Stimulated activated CD8-positive, alpha-beta memory T cell treated with anti-CD3 and anti-CD28 coated beads, Interleukin-7, amount 100 ng/mL, for 1 hour (primary cell): ENCODE measurements at regions not wholly inside any gene's neighbourhood (a gene's known extent, or its start where the extent isn't known, plus 50 kb on each side); places are given as distances from the start of the nearest gene placed in this dataset.
"Not testable (repeated sequence)": the region's sequence is repeated elsewhere in the genome, so short reads cannot be mapped to it uniquely, and the experiment has no call there.

Source experiments
- DNase-seq, 2 donors: peaks; one replicate each; pipeline ENCODE4 v3.0.0-alpha.2; 2020; ENCODE audit warnings: low read depth in 2 of 2

DNA sequence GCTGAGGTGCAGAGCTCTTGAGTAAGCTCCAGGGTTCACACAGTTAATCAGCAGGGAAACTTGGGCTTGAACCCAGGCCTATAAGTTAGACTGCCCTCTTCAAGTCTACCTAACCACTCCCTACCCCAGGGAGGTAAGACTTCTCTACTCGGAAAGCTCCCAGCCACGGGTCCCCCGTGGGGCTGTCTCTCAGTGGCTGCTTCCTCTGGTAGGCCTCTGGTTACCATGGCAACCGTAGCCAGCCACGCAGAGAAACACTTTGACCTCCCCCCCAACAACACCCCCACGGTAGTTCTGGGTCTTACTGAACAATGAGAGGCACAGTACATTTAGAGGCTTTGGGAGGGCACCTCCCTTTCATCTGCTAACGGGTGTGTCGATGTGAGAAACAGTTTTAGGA is 245.2 kb downstream of the AACS start:
- no peak for DNase-seq

GRCh38 chr12:125311050-125311449 is 245.8 kb downstream of the AACS start:
- no peak for DNase-seq

DNA sequence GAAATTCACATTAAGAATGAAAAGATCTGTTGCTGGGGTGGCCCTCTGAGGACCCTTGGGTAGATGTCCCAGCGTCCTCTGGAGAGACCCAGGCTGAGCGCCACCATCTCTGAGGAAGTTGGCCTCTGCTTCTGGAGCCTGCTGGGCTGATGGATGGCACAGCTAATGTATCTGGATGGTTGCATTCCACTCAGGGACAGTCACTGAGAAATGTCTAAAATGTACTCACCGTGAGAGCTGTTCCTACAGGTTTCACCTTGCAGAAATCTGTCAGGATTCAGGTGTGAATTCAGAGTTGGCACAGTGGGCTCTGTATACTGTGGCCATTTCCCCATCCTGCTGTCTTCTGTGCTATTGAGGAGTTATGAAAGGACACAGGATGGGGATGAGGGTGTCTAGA is 247.2 kb downstream of the AACS start:
- DNase-seq: no peak

GRCh38 chr12:125314051-125314755 is 249.0 kb downstream of the AACS start:
- DNase-seq: no peak

DNA sequence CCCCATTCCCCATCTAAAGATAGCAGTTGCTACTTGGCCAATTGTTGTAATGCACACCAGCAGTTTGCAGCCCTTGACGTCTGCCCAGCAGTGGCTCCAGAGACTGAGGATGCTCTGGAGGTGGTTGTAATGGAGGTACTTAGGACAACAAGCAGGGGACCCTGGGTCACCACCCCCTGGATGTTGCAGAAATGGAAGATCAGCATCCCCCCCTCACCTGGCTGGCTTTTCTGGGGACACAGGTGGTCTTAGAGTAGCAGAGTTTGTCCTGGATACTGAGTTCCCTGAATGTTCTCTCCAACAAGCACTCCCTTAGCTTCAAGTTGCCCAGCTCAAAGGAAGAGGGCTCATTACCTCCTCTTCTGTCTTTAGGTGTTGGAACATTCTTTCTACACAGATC is 250.5 kb downstream of the AACS start:
- DNase-seq: no peak

GRCh38 chr12:125320177-125320576 is 254.9 kb downstream of the AACS start:
- no peak for DNase-seq

DNA sequence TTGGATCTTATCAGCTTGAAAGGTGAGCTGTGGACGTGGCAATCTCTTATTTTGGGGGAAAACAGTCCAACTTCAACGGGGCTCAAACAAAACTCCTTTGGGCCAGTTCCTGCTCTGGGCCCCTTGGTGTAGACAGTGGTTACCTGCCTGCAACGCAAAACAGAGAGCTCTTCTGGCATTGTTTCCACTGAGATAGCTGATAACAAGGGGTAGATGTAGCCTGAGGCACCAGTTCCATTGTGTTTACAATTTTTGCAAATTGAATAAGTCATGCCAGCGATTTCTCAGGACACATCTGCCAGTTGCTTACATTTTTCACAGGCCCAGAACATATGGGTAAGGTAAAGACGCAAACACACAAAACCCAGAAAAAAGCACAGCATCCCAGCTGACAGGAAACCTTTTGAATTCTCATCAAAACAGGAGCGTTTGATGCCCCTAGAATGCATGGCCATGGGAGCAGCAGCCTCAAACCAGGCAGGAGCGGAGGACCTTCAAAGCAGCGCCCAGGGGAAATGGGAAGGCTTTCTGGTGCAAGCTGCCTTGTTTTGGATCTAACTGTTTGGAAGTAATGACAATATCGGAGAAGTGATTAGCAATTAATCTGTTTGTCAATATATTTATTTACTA is 259.7 kb downstream of the AACS start:
- DNase-seq: no peak

DNA sequence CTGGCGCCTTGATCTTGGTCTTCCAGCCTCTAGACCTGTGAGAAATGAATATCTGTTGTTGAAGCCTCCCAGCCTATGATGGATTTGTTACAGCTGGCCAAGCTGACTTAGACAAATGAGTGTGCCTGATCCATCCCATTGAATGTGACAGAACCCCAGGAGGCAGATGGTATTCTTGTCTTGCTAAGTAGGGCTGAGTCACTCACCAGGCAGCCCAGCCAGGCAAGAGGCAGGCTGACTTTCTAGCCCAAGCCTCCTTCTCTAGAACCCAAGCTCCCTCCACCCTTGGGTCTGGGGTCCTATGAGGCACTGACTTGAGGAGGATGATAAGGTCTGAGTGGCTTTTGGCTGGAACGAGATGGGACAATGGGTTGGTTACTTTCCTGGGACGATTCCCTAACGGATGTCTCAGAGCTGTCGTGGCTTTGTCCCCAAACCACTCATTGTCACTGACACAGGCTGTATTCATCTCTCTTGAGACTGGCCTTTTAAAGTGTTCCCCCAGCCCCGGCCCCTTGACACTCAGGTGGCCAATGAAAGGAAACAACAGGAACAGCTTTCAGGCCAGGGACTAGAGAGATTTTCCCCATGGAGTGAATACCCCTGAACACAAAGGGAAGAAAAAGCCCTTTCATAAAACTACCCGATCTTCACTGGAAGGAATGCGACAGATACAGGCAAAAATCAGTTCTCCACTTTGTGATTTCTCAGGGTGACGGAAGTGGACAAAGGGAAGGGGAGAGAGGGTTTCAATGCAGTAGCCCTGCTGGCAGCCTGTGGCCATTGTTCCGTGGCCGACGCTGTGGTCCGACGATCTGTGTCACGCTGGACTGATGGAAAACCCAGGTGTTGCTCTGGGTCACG is 264.2 kb downstream of the AACS start:
- DNase-seq: no peak

DNA sequence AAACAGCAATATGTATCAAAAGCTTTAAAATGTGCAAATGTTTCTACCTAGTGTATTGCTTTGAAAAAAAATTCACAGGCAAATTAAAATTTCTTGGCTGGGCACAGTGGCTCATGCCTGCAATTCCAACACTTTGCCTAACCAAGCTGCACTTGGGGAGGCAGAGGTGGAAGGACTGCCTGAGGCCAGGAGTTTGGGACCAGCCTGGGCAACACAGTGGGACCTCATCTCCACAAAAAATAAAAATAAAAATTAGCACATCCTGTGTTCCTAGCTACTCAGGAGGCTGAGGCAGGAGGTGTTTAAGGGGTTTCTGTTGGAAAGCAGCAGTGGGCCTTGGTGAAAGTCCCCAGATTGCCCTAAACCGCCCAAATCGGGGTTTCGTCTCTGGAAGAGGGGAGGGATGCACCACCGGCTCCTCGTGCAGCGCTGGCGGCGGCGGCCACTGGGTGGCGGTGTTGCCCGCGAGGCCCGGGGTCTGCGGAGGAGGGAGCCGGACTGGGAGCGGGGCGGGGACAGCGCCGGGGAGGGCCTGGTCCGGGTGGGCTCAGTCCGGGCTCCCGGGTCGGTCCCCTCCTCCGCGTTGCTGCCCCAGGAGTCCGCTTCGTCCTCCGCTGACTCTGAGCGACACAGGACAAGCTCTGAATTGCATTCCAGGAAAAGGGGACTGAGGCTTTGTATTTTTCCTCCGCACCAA is 265.6 kb downstream of the AACS start:
- DNase-seq: peak; percentile 1 to 15

- DNase-seq: no peak
These were observed 266.3 kb downstream of the AACS start for GRCh38 chr12:125331342-125332052.

- DNase-seq: no peak
These were observed 267.7 kb downstream of the AACS start for GRCh38 chr12:125332900-125333299.

GRCh38 chr12:125336246-125336645 is 271.0 kb downstream of the AACS start:
- DNase-seq: no peak

- no peak for DNase-seq
These were observed 275.6 kb downstream of the AACS start for GRCh38 chr12:125340791-125341190.

- DNase-seq: no peak
These were observed 276.2 kb downstream of the AACS start for GRCh38 chr12:125341422-125341821.

DNA sequence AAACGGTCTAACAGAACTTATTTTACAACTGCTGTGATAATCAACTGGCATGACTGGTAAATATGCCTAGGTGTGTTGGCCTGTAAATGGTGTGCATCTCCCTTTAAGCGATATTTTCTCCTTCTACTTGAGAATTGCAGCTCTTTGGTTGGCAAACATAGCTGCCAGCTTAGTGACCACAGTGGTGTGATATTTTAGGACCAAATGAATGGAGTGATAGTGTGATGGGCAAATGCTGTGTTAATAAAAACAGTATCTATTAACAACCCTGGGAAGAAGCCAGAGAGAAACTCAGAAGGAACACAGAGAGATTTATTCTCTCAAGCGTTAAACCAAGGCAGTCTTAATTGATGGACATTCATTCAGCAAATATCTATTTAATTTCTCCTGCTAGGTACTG is 278.4 kb downstream of the AACS start:
- no peak for DNase-seq

GRCh38 chr12:125346362-125346761 is 281.1 kb downstream of the AACS start:
- DNase-seq: no peak

DNA sequence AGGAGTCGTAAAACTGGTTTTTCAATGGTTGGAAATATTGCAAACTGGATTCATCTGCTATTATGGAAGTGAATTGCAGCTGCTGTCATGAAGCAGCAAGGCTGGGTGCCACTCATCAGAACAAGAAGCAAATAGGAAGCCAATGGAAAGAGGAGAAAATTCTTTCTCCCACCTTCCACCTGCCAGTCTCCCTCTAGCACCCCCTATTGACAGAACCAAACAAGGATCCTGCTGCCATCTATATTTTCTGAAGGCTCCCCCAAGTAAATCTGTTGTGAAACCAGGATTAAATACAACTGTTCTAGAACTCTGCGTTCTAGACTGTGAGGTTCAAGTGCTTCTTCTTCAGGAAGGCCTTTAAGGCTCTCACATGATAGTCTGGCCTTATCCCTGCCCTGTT is 286.6 kb downstream of the AACS start:
- DNase-seq: no peak

DNA sequence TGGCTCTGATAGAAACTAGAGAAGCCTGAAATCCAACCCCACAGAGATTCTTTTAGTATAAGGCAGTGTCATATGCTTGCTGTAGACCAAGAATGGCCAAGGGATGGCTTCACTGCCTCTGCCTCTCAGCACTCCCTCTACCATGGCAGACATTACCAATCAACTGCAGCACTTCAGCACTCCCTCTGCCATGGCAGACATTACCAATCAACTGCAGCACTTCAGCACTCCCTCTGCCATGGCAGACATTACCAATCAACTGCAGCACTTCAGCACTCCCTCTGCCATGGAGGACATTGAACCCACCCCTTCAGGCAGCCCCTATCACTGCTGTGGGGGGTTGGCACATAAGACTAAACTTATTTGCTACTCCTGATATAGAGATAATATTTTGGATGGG is 287.8 kb downstream of the AACS start:
- DNase-seq: not testable (repeated sequence)

DNA sequence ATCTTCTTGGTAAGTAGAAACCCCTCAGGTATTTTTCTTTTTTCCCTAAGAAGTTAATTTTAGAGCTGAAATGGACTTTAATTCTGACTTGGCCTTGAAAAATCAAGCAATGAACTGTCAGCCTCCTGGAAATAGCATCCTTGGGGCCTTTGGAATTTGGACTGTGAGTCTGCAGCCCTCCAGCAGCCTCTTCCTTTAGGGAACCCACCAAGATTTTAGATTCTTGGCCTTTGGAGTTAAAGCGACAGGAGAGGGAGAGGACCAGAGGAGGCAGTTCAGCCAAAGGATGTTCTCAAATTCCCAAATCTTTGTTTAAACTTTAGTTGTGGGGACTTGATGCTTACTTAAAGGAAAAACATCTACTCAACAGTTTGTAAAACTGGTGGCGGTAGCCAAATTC is 288.6 kb downstream of the AACS start:
- no peak for DNase-seq

- no peak for DNase-seq
These were observed 290.4 kb downstream of the AACS start for GRCh38 chr12:125355614-125356013.

DNA sequence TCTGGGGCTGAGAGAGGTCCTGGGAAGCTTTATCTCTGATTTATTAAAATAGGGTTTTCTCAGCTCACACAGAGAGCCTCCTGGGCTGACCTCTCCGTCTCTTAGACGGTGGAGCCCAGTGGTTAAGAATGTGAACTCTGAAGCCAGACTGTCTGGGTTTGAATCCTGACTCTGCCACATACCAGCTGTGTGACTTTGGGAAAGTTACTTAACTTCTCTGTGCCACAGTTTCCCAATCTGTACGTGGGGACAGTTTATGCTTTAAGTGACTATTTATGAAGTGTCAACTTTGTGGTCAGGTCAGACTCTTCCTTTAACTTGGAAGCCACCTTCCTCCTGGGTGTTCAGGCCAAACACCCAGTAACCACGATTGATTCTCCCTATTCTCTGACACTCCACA is 290.9 kb downstream of the AACS start:
- DNase-seq: no peak

GRCh38 chr12:125357561-125357960 is 292.3 kb downstream of the AACS start:
- DNase-seq: no peak
